Naive B cell (primary cell): ENCODE measurements at regions not wholly inside any gene's neighbourhood (a gene's known extent, or its start where the extent isn't known, plus 50 kb on each side); places are given as distances from the start of the nearest gene placed in this dataset.
A peak's percentile ranks its signal among the peaks of the same experiment; 100 is the strongest.

Experiments
- ATAC-seq, 2 donors: fragments of 150-1000 bp; cut with Tn5 transposase; 2 replicates each; pipeline ENCODE4 v1.10.0; 2021; ENCODE audit warnings: low read depth in 2 of 2, mild to moderate bottlenecking in 2 of 2, moderate library complexity in 2 of 2
- DNase-seq: peaks from one replicate; pipeline ENCODE4 v3.0.0; 2022
- H3K27ac Mint-ChIP-seq, 6 donors: one replicate each; pipeline ENCODE4 v1.8.0; 2020 to 2022; ENCODE audit warnings: mild to moderate bottlenecking in 6 of 6, mixed read lengths in 6 of 6, moderate library complexity in 5 of 6, inconsistent platforms in 2 of 6
- H3K27me3 Mint-ChIP-seq, 3 donors: one replicate each; pipeline ENCODE4 v1.8.0; 2021 to 2022; ENCODE audit warnings: mixed read lengths in 3 of 3, mild to moderate bottlenecking in 1 of 3
- H3K36me3 Mint-ChIP-seq, 2 donors: one replicate each; pipeline ENCODE4 v1.8.0; 2020 to 2022; ENCODE audit warnings: mixed read lengths in 2 of 2, inconsistent platforms in 1 of 2, mild to moderate bottlenecking in 1 of 2
- H3K4me1 Mint-ChIP-seq, 3 donors: one replicate each; pipeline ENCODE4 v1.8.0; 2020 to 2022; ENCODE audit warnings: mixed read lengths in 3 of 3, inconsistent platforms in 1 of 3, mild to moderate bottlenecking in 1 of 3, moderate library complexity in 1 of 3
- H3K4me3 Mint-ChIP-seq, 8 donors: one replicate each; pipeline ENCODE4 v1.8.0; 2020 to 2022; ENCODE audit warnings: mild to moderate bottlenecking in 8 of 8, mixed read lengths in 8 of 8, moderate library complexity in 8 of 8, inconsistent platforms in 2 of 8
- H3K9me3 Mint-ChIP-seq, 7 donors: one replicate each; pipeline ENCODE4 v1.8.0; 2020 to 2022; ENCODE audit warnings: mixed read lengths in 7 of 7, mild to moderate bottlenecking in 5 of 7, inconsistent platforms in 2 of 7, moderate library complexity in 1 of 7

GRCh38 chr6:4378319-4378996 lies 243.1 kb upstream of the ECI2 start:
- Mint-ChIP-seq H3K4me3 (no peak overlapping the region), H3K27ac (no peak overlapping the region)

GRCh38 chr6:4377603-4378002 lies 242.2 kb upstream of the ECI2 start:
- H3K4me3 Mint-ChIP-seq = no peak overlapping the region
- ATAC-seq = no peak
- no peak overlapping the region for H3K27ac Mint-ChIP-seq
- H3K36me3 Mint-ChIP-seq = peaks cover 14 to 22% of the 10 kb centered on the region in 2 donors
- H3K4me1 Mint-ChIP-seq = no peaks in the 10 kb centered on the region
- no peak for DNase-seq
- H3K27me3 Mint-ChIP-seq = peaks cover 42 to 77% (median 69%) of the 10 kb centered on the region in 3 donors
- peaks cover under 1 to 20% (median 15%) of the 10 kb centered on the region in 7 donors for H3K9me3 Mint-ChIP-seq

More at GRCh38 chr6:4378319-4378996, 243.1 kb upstream of the ECI2 start:
- H3K9me3 Mint-ChIP-seq = peaks cover 5 to 28% (median 23%) of the 10 kb centered on the region in 7 donors
- no peaks in the 10 kb centered on the region for H3K4me1 Mint-ChIP-seq
- peaks cover 36 to 77% (median 64%) of the 10 kb centered on the region in 3 donors for H3K27me3 Mint-ChIP-seq
- peaks cover 14 to 22% of the 10 kb centered on the region in 2 donors for H3K36me3 Mint-ChIP-seq
- DNase-seq = no peak
- no peak for ATAC-seq

- Mint-ChIP-seq H3K4me1 (no peaks in the 10 kb centered on the region), H3K27me3 (peaks cover 48 to 68% (median 65%) of the 10 kb centered on the region in 3 donors), H3K9me3 (peaks cover 0 to 4% (median 0%) of the 10 kb centered on the region in 7 donors), H3K36me3 (peaks cover 0 to 5% of the 10 kb centered on the region in 2 donors), H3K27ac (peak overlapping the region in 2 of 6 donors; percentile 39 to 53), H3K4me3 (no peak overlapping the region)
- DNase-seq (no peak), ATAC-seq (no peak)
Measured at GRCh38 chr6:4374216-4374615, 238.8 kb upstream of the ECI2 start.

GRCh38 chr6:4372866-4373265 lies 237.5 kb upstream of the ECI2 start:
- Mint-ChIP-seq H3K36me3 (no peaks in the 10 kb centered on the region), H3K4me1 (no peaks in the 10 kb centered on the region), H3K4me3 (no peak overlapping the region), H3K27ac (no peak overlapping the region), H3K27me3 (peaks cover 52 to 66% (median 62%) of the 10 kb centered on the region in 3 donors), H3K9me3 (peaks cover 0 to 2% (median 0%) of the 10 kb centered on the region in 7 donors)
- DNase-seq (no peak), ATAC-seq (no peak)

DNA sequence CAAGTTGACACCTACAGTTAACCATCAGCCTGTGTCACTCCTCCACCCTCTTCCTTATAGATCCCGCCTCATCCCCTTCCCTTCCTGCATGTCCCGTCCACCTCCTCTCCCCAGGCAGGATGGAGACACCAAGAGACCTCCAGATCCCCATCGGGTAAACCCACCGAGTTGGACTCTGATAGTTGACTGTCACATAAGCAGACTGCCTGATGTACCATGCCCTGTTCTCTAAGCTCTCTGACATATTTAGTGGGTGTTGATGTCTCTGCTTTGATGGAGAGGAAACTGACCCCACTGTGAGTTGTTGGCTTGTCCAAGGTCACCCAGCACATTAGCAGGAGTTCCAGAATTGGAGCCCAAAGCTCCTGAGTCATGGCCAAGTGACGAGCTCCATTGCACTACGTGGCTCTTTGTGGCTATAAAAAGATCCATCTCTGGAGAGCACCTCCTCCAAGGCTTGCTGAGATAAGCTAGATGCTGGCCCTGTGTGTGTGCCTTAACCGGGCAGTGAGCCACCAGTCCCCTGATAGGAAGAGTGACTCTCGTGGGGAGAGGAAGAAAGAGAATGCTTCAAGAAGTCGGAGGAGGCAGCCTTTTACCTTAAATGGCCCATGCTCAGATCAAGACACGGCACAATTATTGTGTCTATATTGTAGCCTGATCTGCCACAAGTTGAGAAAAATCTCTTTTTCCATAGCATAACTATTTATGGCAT lies 236.0 kb upstream of the ECI2 start:
- Mint-ChIP-seq H3K9me3 (peaks cover 0 to 2% (median 0%) of the 10 kb centered on the region in 7 donors), H3K4me3 (peak overlapping the region in 1 of 8 donors; percentile 64), H3K36me3 (no peaks in the 10 kb centered on the region), H3K4me1 (no peaks in the 10 kb centered on the region), H3K27me3 (peaks cover 42 to 60% (median 47%) of the 10 kb centered on the region in 3 donors), H3K27ac (peak overlapping the region in 1 of 6 donors; percentile 56)
- ATAC-seq = no peak
- no peak for DNase-seq

DNA sequence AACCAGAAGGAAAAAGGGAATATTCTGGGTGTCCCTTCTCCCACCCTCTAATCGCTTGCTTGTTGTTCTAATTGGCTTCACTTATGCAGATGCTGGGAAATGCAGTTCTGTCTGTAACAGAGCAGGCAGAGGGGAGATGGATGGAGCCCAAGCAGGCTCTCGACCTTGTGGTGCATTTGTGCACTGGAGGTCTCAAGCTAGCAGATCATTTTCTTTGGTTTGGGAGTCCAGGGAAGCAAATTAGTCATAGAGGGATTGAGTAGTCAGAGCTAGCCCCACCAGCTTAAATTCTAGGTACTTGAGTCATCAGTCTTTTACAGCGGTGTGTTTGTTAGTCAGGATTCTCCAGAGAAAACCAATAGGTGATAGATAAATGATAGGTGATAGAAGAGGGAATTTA lies 234.7 kb upstream of the ECI2 start:
- Mint-ChIP-seq H3K27ac (no peak overlapping the region), H3K27me3 (peaks cover 34 to 47% (median 39%) of the 10 kb centered on the region in 3 donors), H3K4me1 (no peaks in the 10 kb centered on the region), H3K9me3 (peaks cover 0 to 2% (median 0%) of the 10 kb centered on the region in 7 donors), H3K4me3 (no peak overlapping the region), H3K36me3 (no peaks in the 10 kb centered on the region)
- DNase-seq = no peak
- no peak for ATAC-seq

DNA sequence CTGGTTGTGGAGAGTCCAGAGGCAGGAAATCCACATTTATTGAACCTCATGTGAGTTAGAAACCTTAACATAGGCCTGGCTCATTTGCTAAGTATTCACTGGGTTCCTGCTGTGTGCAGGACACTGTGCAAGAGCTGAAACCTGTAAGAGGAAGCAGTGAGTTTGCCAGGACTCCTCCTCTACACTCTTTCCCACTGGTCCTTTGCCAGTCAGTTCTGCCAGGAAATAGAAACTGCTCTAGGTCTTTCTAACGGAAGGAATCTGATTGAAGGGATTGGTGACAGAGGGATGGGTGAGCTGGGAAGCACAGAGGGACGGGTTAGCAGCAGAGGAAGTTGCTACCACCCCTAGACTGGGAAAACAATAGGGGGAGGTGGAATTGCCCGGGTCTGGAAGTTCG lies 234.2 kb upstream of the ECI2 start:
- ATAC-seq (no peak), DNase-seq (no peak)
- H3K27ac Mint-ChIP-seq = no peak overlapping the region
- H3K4me1 Mint-ChIP-seq = no peaks in the 10 kb centered on the region
- H3K27me3 Mint-ChIP-seq = peaks cover 29 to 45% (median 38%) of the 10 kb centered on the region in 3 donors
- peaks cover 0 to 2% (median 0%) of the 10 kb centered on the region in 7 donors for H3K9me3 Mint-ChIP-seq
- H3K4me3 Mint-ChIP-seq = no peak overlapping the region
- no peaks in the 10 kb centered on the region for H3K36me3 Mint-ChIP-seq

GRCh38 chr6:4368649-4369048 lies 233.3 kb upstream of the ECI2 start:
- Mint-ChIP-seq H3K27ac (no peak overlapping the region), H3K4me1 (no peaks in the 10 kb centered on the region), H3K27me3 (peaks cover 24 to 43% (median 41%) of the 10 kb centered on the region in 3 donors), H3K36me3 (no peaks in the 10 kb centered on the region), H3K4me3 (peak overlapping the region in 1 of 8 donors; percentile 48), H3K9me3 (peaks cover 0 to 2% (median 0%) of the 10 kb centered on the region in 7 donors)
- ATAC-seq = no peak
- no peak for DNase-seq

DNA sequence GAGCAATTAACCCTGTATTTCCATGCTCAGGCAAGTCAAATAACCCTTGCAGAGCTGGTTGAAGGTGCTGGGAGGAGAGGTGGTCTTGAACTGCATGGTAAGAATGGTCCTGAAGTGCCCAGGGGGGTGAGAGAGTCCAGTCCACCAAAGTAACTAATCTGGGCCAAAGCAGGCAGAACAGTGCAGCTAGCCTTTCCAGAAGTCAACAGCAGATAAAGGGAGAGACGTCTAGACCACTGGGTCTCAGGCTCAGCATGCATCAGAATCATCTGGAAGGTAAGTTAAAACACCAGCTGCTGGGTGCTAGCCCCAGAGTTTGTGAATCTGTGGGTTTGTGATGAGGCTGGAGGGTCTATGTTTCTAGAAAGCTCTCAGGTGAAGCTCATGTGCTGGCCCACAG lies 232.3 kb upstream of the ECI2 start:
- Mint-ChIP-seq H3K9me3 (peaks cover 0 to 2% (median 0%) of the 10 kb centered on the region in 7 donors), H3K4me3 (no peak overlapping the region), H3K27ac (no peak overlapping the region), H3K27me3 (peaks cover 24 to 37% (median 37%) of the 10 kb centered on the region in 3 donors), H3K4me1 (no peaks in the 10 kb centered on the region), H3K36me3 (no peaks in the 10 kb centered on the region)
- ATAC-seq (no peak), DNase-seq (no peak)

GRCh38 chr6:4366635-4367395 lies 231.4 kb upstream of the ECI2 start:
- H3K4me3 Mint-ChIP-seq = no peak overlapping the region
- H3K27me3 Mint-ChIP-seq = peaks cover 24 to 35% (median 28%) of the 10 kb centered on the region in 3 donors
- peaks cover 3 to 4% (median 4%) of the 10 kb centered on the region in 3 donors for H3K4me1 Mint-ChIP-seq
- no peak for DNase-seq
- H3K9me3 Mint-ChIP-seq = peaks cover 0 to 2% (median 0%) of the 10 kb centered on the region in 7 donors
- peaks cover 0 to 2% of the 10 kb centered on the region in 2 donors for H3K36me3 Mint-ChIP-seq
- no peak overlapping the region for H3K27ac Mint-ChIP-seq
- no peak for ATAC-seq

- peaks cover 0 to 11% of the 10 kb centered on the region in 2 donors for H3K36me3 Mint-ChIP-seq
- H3K27me3 Mint-ChIP-seq = peaks cover 13 to 26% (median 22%) of the 10 kb centered on the region in 3 donors
- no peak for DNase-seq
- no peak overlapping the region for H3K27ac Mint-ChIP-seq
- no peak overlapping the region for H3K4me3 Mint-ChIP-seq
- peaks cover 15 to 16% (median 16%) of the 10 kb centered on the region in 3 donors for H3K4me1 Mint-ChIP-seq
- ATAC-seq = no peak
- peaks cover 0 to 7% (median 0%) of the 10 kb centered on the region in 7 donors for H3K9me3 Mint-ChIP-seq
Measured at GRCh38 chr6:4365686-4366085, 230.3 kb upstream of the ECI2 start.

DNA sequence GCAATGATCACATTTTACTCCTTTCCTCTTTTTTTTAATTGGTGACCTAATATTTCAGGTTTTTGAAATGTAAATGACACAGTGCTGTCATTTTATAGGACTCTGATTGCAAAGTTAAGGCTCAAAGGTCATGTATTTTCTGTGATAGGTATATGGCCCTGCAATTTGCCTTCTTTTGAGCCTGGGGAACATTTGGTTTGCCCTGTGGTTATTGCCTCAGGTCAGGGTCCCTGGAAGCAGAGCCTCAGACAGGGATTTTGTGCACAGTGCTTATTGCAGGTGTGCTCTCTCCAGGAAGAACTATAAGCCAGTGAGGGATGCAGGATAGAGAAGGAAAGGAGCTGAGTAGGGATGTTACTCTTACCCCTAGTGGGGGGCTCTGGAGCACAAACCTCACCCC lies 229.3 kb upstream of the ECI2 start:
- Mint-ChIP-seq H3K4me3 (no peak overlapping the region), H3K36me3 (peaks cover 0 to 11% of the 10 kb centered on the region in 2 donors), H3K27ac (peak overlapping the region in 2 of 6 donors; percentile 47 to 76), H3K4me1 (peaks cover 24 to 26% (median 25%) of the 10 kb centered on the region in 3 donors), H3K27me3 (peaks cover 12 to 20% (median 17%) of the 10 kb centered on the region in 3 donors), H3K9me3 (peaks cover 0 to 7% (median 0%) of the 10 kb centered on the region in 7 donors)
- DNase-seq (no peak), ATAC-seq (no peak)

GRCh38 chr6:4364172-4364571 lies 228.8 kb upstream of the ECI2 start:
- Mint-ChIP-seq H3K4me3 (no peak overlapping the region), H3K27me3 (peaks cover 7 to 16% (median 12%) of the 10 kb centered on the region in 3 donors)
- ATAC-seq = no peak

More at GRCh38 chr6:4364172-4364571, 228.8 kb upstream of the ECI2 start:
- H3K4me1 Mint-ChIP-seq = peaks cover 27 to 31% (median 28%) of the 10 kb centered on the region in 3 donors
- peaks cover 0 to 11% of the 10 kb centered on the region in 2 donors for H3K36me3 Mint-ChIP-seq
- no peak overlapping the region for H3K27ac Mint-ChIP-seq
- peaks cover 0 to 7% (median 0%) of the 10 kb centered on the region in 7 donors for H3K9me3 Mint-ChIP-seq
- no peak for DNase-seq
